Thyroid gland (tissue), 4 donors: ENCODE measurements at regions not wholly inside any gene's neighbourhood (a gene's known extent, or its start where the extent isn't known, plus 50 kb on each side); places are given as distances from the start of the nearest gene placed in this dataset.

Experiments used
- DNase-seq, 2 donors: peaks; one replicate each; pipeline ENCODE4 v3.0.0-alpha.2; 2019
- H3K27ac ChIP-seq, 3 donors: fragments of 200-600 bp; sonication (generic); 1 replicate in 2 of 3; 2 replicates in 1 of 3; pipeline ENCODE4 v1.5.1; 2016 to 2019; ENCODE audit warnings: mild to moderate bottlenecking in 1 of 3, moderate library complexity in 1 of 3
- H3K27me3 ChIP-seq: fragments of 200-600 bp; sonication (generic); one replicate; pipeline ENCODE4 v1.5.1; 2019
- H3K36me3 ChIP-seq, 2 donors: fragments of 200-600 bp; sonication (generic); one replicate each; pipeline ENCODE4 v1.5.1; 2016 to 2019
- H3K4me1 ChIP-seq, 2 donors: fragments of 200-600 bp; sonication (generic); one replicate each; pipeline ENCODE4 v1.5.1; 2017 to 2019
- H3K4me3 ChIP-seq, 3 donors: fragments of 200-600 bp; sonication (generic); replicated peaks in 1 of 3; 1 replicate in 2 of 3; 2 replicates in 1 of 3; pipeline ENCODE4 v1.5.1; 2016; ENCODE audit warnings: mild to moderate bottlenecking in 1 of 3
- H3K9me3 ChIP-seq: fragments of 200-600 bp; sonication (generic); one replicate; pipeline ENCODE4 v1.5.1; 2017
- POLR2A ChIP-seq, 2 donors: fragments of 450-650 bp; IDR thresholded peaks; one replicate each; pipeline ENCODE4 v1.6.1; 2017; ENCODE audit warnings: antibody characterized with exemption in 2 of 2, mild to moderate bottlenecking in 2 of 2, moderate library complexity in 1 of 2
- WGBS, 2 donors: methylation state at CpG; one replicate each; pipeline ENCODE4 v1.1.5; 2017; 5-methylcytosine and 5-hydroxymethylcytosine counted together
- intact Hi-C: fragments of 100-400 bp; cut with DNase I; formaldehyde crosslinking; loops from one replicate; pipeline ENCODE4 v1.15.1; 2023
- TF ChIP-seq, protein P1 (sequence below), 6 experiments: fragments of 200-600 bp in 3 of 6; fragments of 450-650 bp in 3 of 6; sonication (generic) in 3 of 6; IDR thresholded peaks; one replicate each; pipeline ENCODE4 v1.5.1; 2016 to 2019; ENCODE audit warnings: antibody characterized with exemption in 6 of 6, mild to moderate bottlenecking in 2 of 6, inconsistent platforms in 1 of 6, moderate library complexity in 1 of 6

DNA sequence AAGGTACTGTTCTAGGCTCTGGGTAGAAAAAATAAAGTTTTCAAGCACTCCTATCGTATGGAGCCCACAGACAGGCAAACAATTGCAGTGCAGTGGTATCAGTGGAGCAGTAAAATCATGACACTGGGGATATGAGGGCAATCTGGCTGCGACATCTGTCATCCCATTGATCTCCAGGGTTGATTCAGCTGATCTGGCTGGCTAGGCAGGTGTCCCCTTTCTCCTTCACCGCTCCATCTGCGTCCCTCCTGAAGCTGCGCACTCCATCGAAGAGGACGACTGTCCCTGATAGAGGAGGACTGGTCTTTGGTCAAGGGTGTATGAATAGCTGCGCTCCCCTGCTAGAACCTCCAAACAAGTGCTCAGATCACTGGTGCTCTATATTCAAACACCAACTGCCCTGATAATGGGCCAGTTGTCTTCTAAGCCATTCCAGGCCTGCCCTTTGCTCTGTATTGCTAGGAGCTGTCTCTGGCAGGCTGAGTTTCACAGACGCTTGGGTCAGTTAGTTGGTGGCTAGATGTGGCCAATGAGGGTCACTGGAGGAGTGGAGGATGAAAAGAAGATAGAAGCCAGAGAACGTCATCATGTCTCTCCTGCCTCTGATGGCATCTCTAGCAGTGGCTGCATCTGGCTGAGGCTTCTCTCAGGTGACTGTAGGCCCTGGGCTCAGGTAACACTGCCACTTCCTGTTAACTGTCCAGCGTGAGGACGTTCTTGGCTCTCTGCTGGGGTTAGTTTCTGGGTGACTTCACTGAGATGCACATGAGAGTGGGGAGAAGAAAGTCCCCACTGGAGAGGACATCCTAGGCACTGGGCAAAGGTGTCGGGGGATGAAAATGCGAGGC is 205.0 kb upstream of the FOXN3 start:
- no peak overlapping the region for H3K27ac ChIP-seq
- H3K4me3 ChIP-seq = no peak overlapping the region
- no peaks in the 10 kb centered on the region for H3K36me3 ChIP-seq
- no peaks in the 10 kb centered on the region for H3K27me3 ChIP-seq
- H3K9me3 ChIP-seq = no peaks in the 10 kb centered on the region
- intact Hi-C loops = no loop called here
- no peak for TF ChIP-seq POLR2A (IDR thresholded peaks at IDR 0.05)
- TF ChIP-seq, protein P1, sequence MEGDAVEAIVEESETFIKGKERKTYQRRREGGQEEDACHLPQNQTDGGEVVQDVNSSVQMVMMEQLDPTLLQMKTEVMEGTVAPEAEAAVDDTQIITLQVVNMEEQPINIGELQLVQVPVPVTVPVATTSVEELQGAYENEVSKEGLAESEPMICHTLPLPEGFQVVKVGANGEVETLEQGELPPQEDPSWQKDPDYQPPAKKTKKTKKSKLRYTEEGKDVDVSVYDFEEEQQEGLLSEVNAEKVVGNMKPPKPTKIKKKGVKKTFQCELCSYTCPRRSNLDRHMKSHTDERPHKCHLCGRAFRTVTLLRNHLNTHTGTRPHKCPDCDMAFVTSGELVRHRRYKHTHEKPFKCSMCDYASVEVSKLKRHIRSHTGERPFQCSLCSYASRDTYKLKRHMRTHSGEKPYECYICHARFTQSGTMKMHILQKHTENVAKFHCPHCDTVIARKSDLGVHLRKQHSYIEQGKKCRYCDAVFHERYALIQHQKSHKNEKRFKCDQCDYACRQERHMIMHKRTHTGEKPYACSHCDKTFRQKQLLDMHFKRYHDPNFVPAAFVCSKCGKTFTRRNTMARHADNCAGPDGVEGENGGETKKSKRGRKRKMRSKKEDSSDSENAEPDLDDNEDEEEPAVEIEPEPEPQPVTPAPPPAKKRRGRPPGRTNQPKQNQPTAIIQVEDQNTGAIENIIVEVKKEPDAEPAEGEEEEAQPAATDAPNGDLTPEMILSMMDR (IDR thresholded peaks at IDR 0.05) = no peak
- DNase-seq = no peak
- peaks cover 0 to 6% of the 10 kb centered on the region in 2 donors for H3K4me1 ChIP-seq
- 93 to 95% methylated on average over 14 of the region's 14 CpGs for WGBS, 2 donors

GRCh38 chr14:89621009-89621421 is 204.0 kb upstream of the FOXN3 start:
- 92 to 93% methylated on average over 5 of the region's 5 CpGs for WGBS, 2 donors
- no peak for DNase-seq
- Histone ChIP-seq H3K27ac (no peak overlapping the region), H3K4me3 (no peak overlapping the region), H3K27me3 (no peaks in the 10 kb centered on the region), H3K36me3 (no peaks in the 10 kb centered on the region), H3K4me1 (peaks cover 0 to 6% of the 10 kb centered on the region in 2 donors), H3K9me3 (no peaks in the 10 kb centered on the region)
- intact Hi-C loops = no loop called here
- no peak for TF ChIP-seq POLR2A (IDR thresholded peaks at IDR 0.05)
- TF ChIP-seq, protein P1 (IDR thresholded peaks at IDR 0.05) = no peak

DNA sequence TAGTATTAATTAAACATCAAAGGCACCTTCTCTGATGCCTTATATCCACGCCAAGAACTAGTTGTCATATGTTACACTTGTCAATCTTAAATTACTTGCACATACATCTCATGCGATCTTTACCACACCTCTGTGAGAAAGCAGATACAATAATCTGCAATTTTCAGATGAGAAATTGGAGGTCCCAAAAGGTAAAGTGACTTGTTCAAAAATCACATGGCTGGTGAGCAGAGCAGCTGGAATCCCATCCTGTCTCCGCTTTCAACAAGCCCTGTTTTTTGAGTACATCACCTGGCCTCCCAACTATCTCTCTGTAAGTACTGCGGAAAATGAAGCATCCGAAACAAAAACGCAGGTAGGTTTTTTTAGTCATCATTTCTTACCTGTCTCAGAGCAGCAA is 203.4 kb upstream of the FOXN3 start:
- Histone ChIP-seq H3K4me3 (no peak overlapping the region), H3K36me3 (no peaks in the 10 kb centered on the region), H3K27ac (no peak overlapping the region), H3K27me3 (no peaks in the 10 kb centered on the region), H3K4me1 (peaks cover 0 to 5% of the 10 kb centered on the region in 2 donors), H3K9me3 (no peaks in the 10 kb centered on the region)
- DNase-seq = no peak
- WGBS, 2 donors = 96% methylated on average over 6 of the region's 6 CpGs
- TF ChIP-seq, protein P1 (IDR thresholded peaks at IDR 0.05) = no peak
- TF ChIP-seq POLR2A (IDR thresholded peaks at IDR 0.05) = no peak
- intact Hi-C loops = no loop called here

DNA sequence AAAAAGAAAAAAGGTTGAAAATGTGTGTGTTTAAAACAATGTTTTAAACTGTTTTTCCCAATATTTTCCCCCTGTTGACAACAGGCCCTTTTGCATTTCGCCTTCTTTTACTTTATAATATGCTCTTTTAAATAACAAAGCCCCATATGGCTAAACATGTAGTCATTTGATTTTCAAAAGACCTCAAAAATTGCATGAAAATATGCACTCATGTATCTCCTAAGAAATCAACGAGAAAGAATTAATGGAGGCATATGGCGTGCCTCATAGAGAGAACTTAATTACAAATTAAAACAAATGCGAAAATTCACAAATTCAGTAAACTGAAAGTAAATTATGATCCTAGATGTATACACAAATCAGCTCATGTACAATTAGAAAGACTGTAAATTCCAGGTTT is 202.6 kb upstream of the FOXN3 start:
- TF ChIP-seq, protein P1 (IDR thresholded peaks at IDR 0.05) = no peak
- TF ChIP-seq POLR2A (IDR thresholded peaks at IDR 0.05) = no peak
- intact Hi-C loops = no loop called here
- 81 to 96% methylated on average over 4 of the region's 4 CpGs for WGBS, 2 donors
- H3K36me3 ChIP-seq = no peaks in the 10 kb centered on the region
- peak overlapping the region in 2 of 3 donors; percentile 43 to 56 for H3K4me3 ChIP-seq
- peaks cover 0 to 2% of the 10 kb centered on the region in 2 donors for H3K4me1 ChIP-seq
- no peak overlapping the region for H3K27ac ChIP-seq
- H3K27me3 ChIP-seq = no peaks in the 10 kb centered on the region
- H3K9me3 ChIP-seq = no peaks in the 10 kb centered on the region
- no peak for DNase-seq

GRCh38 chr14:89618811-89619551 is 201.9 kb upstream of the FOXN3 start:
- TF ChIP-seq, protein P1 (IDR thresholded peaks at IDR 0.05) = peak in 1 of 6 experiments; percentile 3
- TF ChIP-seq POLR2A (IDR thresholded peaks at IDR 0.05) = peak in 1 of 2 donors; percentile 53
- intact Hi-C loops = no loop called here
- DNase-seq = peak; percentile 55 to 59

More at GRCh38 chr14:89618811-89619551, 201.9 kb upstream of the FOXN3 start:
- 1 to 2% methylated on average over 10 to 26 of the region's 66 CpGs for WGBS, 2 donors
- peaks cover 0 to 5% of the 10 kb centered on the region in 2 donors for H3K4me1 ChIP-seq
- H3K4me3 ChIP-seq = peak overlapping the region; percentile 29 to 63 (median 56)
- no peaks in the 10 kb centered on the region for H3K36me3 ChIP-seq
- no peaks in the 10 kb centered on the region for H3K27me3 ChIP-seq
- peak overlapping the region in 2 of 3 donors; percentile 22 to 82 for H3K27ac ChIP-seq
- H3K9me3 ChIP-seq = no peaks in the 10 kb centered on the region
